Thyroid gland (tissue), 4 donors: ENCODE measurements at regions not wholly inside any gene's neighbourhood (a gene's known extent, or its start where the extent isn't known, plus 50 kb on each side); places are given as distances from the start of the nearest gene placed in this dataset.

ENCODE experiments used
- DNase-seq, 2 donors: peaks; one replicate each; pipeline ENCODE4 v3.0.0-alpha.2; 2019
- H3K27ac ChIP-seq, 3 donors: fragments of 200-600 bp; sonication (generic); 1 replicate in 2 of 3; 2 replicates in 1 of 3; pipeline ENCODE4 v1.5.1; 2016 to 2019; ENCODE audit warnings: mild to moderate bottlenecking in 1 of 3, moderate library complexity in 1 of 3
- H3K27me3 ChIP-seq: fragments of 200-600 bp; sonication (generic); one replicate; pipeline ENCODE4 v1.5.1; 2019
- H3K36me3 ChIP-seq, 2 donors: fragments of 200-600 bp; sonication (generic); one replicate each; pipeline ENCODE4 v1.5.1; 2016 to 2019
- H3K4me1 ChIP-seq, 2 donors: fragments of 200-600 bp; sonication (generic); one replicate each; pipeline ENCODE4 v1.5.1; 2017 to 2019
- H3K4me3 ChIP-seq, 3 donors: fragments of 200-600 bp; sonication (generic); replicated peaks in 1 of 3; 1 replicate in 2 of 3; 2 replicates in 1 of 3; pipeline ENCODE4 v1.5.1; 2016; ENCODE audit warnings: mild to moderate bottlenecking in 1 of 3
- H3K9me3 ChIP-seq: fragments of 200-600 bp; sonication (generic); one replicate; pipeline ENCODE4 v1.5.1; 2017
- POLR2A ChIP-seq, 2 donors: fragments of 450-650 bp; IDR thresholded peaks; one replicate each; pipeline ENCODE4 v1.6.1; 2017; ENCODE audit warnings: antibody characterized with exemption in 2 of 2, mild to moderate bottlenecking in 2 of 2, moderate library complexity in 1 of 2
- WGBS, 2 donors: methylation state at CpG; one replicate each; pipeline ENCODE4 v1.1.5; 2017; 5-methylcytosine and 5-hydroxymethylcytosine counted together
- intact Hi-C: fragments of 100-400 bp; cut with DNase I; formaldehyde crosslinking; loops from one replicate; pipeline ENCODE4 v1.15.1; 2023
- TF ChIP-seq, protein P1 (sequence below), 6 experiments: fragments of 200-600 bp in 3 of 6; fragments of 450-650 bp in 3 of 6; sonication (generic) in 3 of 6; IDR thresholded peaks; one replicate each; pipeline ENCODE4 v1.5.1; 2016 to 2019; ENCODE audit warnings: antibody characterized with exemption in 6 of 6, mild to moderate bottlenecking in 2 of 6, inconsistent platforms in 1 of 6, moderate library complexity in 1 of 6

DNA sequence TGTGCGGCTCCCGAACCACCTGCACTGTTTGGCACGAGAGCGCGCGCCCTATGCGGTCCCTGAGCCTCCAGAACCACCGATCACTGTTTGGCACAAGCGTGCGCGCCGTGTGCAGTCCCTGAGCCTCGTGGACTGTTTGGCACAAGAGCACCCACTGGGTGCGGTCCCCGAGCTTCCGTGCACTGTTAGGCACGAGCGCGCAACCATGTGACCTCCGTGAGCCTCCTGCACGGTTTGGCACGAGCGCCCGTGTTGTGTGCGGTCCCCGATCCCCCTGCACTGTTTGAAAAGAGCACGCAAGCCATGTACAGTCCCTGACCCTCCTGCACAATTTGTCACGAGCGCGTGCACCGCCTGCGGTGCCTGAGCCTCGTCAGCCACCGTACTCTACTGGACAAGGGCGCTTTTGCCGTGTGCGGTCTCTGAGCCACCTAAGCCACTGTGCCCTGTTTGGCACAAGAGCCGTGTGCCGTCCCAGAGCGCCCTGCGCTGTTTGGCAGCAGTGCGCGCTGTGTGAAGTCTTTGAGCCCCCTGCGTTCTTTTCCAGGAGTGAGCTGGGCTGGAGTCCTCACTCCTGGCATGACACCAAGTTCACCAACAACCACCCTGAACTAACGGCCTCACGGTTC is 163.7 kb upstream of the USP9Y start:
- intact Hi-C loops, result no loop called here
- H3K4me1 ChIP-seq, result no peaks in the 10 kb centered on the region
- no peak overlapping the region for H3K4me3 ChIP-seq
- WGBS, 2 donors, result 0% methylated on average over 2 of the region's 46 CpGs; no CpG with 5 or more reads in 1 of the 2 donors
- TF ChIP-seq, protein P1, sequence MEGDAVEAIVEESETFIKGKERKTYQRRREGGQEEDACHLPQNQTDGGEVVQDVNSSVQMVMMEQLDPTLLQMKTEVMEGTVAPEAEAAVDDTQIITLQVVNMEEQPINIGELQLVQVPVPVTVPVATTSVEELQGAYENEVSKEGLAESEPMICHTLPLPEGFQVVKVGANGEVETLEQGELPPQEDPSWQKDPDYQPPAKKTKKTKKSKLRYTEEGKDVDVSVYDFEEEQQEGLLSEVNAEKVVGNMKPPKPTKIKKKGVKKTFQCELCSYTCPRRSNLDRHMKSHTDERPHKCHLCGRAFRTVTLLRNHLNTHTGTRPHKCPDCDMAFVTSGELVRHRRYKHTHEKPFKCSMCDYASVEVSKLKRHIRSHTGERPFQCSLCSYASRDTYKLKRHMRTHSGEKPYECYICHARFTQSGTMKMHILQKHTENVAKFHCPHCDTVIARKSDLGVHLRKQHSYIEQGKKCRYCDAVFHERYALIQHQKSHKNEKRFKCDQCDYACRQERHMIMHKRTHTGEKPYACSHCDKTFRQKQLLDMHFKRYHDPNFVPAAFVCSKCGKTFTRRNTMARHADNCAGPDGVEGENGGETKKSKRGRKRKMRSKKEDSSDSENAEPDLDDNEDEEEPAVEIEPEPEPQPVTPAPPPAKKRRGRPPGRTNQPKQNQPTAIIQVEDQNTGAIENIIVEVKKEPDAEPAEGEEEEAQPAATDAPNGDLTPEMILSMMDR (IDR thresholded peaks at IDR 0.05), result no peak
- TF ChIP-seq POLR2A (IDR thresholded peaks at IDR 0.05), result no peak
- H3K27ac ChIP-seq, result no peak overlapping the region
- H3K9me3 ChIP-seq, result no peaks in the 10 kb centered on the region
- H3K27me3 ChIP-seq, result no peaks in the 10 kb centered on the region
- no peaks in the 10 kb centered on the region for H3K36me3 ChIP-seq
- DNase-seq, result no peak

DNA sequence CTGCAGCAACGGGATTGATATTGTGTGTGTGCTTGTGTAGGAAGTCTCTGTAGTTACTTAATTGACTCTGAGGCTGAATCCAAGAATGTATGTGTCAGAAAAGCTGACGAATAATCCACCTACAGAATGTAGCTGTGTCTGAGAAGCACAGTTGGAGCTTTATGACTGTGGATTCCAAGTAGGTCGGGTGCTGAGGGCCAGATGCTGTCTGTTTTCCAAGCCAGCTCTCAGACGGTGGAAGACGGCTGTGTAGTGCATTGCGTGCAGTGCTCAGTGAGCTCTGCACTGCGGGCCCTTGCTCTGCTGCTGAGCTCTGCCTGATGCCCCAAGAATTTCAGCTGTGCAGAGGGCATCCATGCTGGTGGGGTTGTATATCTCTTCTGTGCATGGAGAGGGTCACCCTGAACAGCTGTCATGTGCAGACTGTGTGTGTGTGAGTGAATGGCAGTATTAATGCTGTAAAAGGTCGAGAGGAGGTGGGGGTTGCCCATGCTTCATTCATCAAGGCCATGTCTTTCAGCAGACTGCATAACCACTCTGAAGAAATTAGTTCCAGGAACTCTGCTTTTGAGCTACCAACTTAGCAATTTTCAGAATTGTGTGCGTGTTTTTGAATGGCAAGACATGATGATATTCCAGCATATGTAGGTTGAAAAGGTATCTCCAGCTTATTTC is 154.1 kb upstream of the USP9Y start:
- 52 to 58% methylated on average over 4 to 9 of the region's 9 CpGs for WGBS, 2 donors
- no peak overlapping the region for H3K4me3 ChIP-seq
- no peaks in the 10 kb centered on the region for H3K36me3 ChIP-seq
- no peaks in the 10 kb centered on the region for H3K4me1 ChIP-seq
- no peak for DNase-seq
- H3K9me3 ChIP-seq, result no peaks in the 10 kb centered on the region
- no peaks in the 10 kb centered on the region for H3K27me3 ChIP-seq
- intact Hi-C loops, result no loop called here
- no peak overlapping the region for H3K27ac ChIP-seq
- TF ChIP-seq, protein P1 (IDR thresholded peaks at IDR 0.05), result no peak
- TF ChIP-seq POLR2A (IDR thresholded peaks at IDR 0.05), result no peak

DNA sequence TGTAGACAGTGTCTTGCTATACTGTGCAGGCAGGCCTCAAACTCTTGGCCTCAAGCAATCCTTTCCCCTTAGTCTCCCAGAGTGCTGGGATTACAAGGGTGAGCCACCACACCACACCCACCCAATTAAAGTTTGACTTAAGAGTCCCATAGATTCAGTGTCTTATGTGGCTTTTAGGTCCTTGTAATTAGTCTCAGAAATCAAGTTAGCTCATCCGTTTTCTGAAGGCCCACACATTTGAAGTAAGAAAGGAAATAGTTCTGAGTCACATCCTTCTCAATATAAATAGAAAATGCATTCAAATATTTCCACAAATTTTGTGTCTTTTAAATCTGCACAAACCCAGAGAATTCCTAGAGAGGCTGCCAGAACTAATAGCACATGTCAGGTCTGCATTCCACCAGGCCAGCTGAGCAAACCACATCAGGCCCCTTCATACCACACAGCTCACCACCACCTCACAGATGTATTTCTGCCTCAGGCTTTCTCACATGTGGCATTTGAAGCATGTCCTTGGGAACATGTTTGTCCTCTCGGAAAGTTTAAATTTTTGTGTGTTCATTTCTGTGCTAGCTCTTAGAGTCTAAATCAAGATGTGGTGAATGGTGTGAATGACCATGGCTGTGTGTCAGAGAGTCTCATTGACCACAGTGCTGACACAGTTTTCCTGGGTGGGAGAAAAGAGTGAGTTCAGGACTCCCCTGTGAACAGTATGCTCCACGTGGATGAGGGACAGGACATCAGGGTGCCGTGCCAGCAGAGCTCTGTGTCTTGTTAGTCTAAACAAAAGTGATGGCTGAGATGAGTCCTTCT is 148.4 kb upstream of the USP9Y start:
- H3K27me3 ChIP-seq, result no peaks in the 10 kb centered on the region
- no peak for DNase-seq
- WGBS, 2 donors, result 55 to 75% methylated on average over 2 to 4 of the region's 4 CpGs
- intact Hi-C loops, result no loop called here
- TF ChIP-seq, protein P1 (IDR thresholded peaks at IDR 0.05), result no peak
- TF ChIP-seq POLR2A (IDR thresholded peaks at IDR 0.05), result no peak
- no peaks in the 10 kb centered on the region for H3K9me3 ChIP-seq
- no peaks in the 10 kb centered on the region for H3K36me3 ChIP-seq
- no peak overlapping the region for H3K4me3 ChIP-seq
- no peak overlapping the region for H3K27ac ChIP-seq
- H3K4me1 ChIP-seq, result no peaks in the 10 kb centered on the region

DNA sequence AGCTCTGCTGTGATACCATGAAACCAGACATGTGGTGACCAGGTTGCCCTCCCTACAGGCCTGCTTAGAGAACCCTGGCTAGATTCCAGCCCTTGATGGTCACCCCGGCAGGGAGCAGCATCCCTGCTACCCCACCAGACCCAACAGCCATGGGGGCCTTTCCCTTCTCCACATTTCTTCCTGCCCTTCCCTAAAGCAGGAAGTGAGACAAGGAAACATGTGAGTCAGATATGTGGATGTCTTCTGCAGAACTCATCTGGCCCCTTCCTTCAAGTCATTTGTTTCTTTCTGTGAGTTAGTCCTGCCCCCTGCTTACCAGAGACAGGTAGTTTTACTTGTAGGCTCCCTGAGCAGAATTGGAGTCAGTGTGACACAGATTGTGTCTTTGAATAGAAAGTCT is 147.1 kb upstream of the USP9Y start:
- intact Hi-C loops, result no loop called here
- DNase-seq, result no peak
- TF ChIP-seq, protein P1 (IDR thresholded peaks at IDR 0.05), result no peak
- no peak for TF ChIP-seq POLR2A (IDR thresholded peaks at IDR 0.05)
- H3K9me3 ChIP-seq, result no peaks in the 10 kb centered on the region
- no peak overlapping the region for H3K4me3 ChIP-seq
- 25% methylated on average over 1 of the region's 1 CpG; no CpG with 5 or more reads in 1 of the 2 donors for WGBS, 2 donors
- H3K36me3 ChIP-seq, result no peaks in the 10 kb centered on the region
- H3K27me3 ChIP-seq, result no peaks in the 10 kb centered on the region
- no peaks in the 10 kb centered on the region for H3K4me1 ChIP-seq
- H3K27ac ChIP-seq, result no peak overlapping the region

DNA sequence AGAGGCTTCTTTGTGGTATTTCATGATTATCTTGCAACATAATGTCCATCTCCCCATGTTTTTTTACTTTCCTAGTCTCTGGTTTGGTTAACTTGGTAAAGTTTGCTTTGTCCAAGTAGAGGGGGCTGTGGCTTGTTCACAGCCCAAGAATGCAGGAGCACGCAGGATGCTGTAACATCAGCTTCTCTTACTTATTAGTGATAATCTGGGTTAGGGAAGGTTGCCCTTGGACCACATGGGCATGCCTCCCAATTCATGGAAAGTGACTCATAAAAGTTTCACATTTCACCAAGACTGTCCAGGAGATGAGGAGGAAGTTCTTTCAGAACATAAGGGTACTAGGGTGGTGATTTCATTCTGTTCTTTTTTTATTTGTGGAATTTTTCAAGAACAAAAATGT is 146.0 kb upstream of the USP9Y start:
- Histone ChIP-seq H3K36me3 (no peaks in the 10 kb centered on the region), H3K27ac (no peak overlapping the region), H3K4me1 (no peaks in the 10 kb centered on the region), H3K27me3 (no peaks in the 10 kb centered on the region), H3K4me3 (no peak overlapping the region), H3K9me3 (no peaks in the 10 kb centered on the region)
- 69 to 80% methylated on average over 1 of the region's 1 CpG for WGBS, 2 donors
- TF ChIP-seq, protein P1 (IDR thresholded peaks at IDR 0.05), result no peak
- DNase-seq, result no peak
- intact Hi-C loops, result no loop called here
